HEK293T (cell line): ENCODE measurements at regions not wholly inside any gene's neighbourhood (a gene's known extent, or its start where the extent isn't known, plus 50 kb on each side); places are given as distances from the start of the nearest gene placed in this dataset.

Source experiments
- FOXK2 ChIP-seq: fragments of 450-650 bp; IDR thresholded peaks from 2 replicates; pipeline ENCODE4 v1.6.1; 2016; ENCODE audit warnings: mild to moderate bottlenecking
- TARDBP ChIP-seq: fragments of 450-650 bp; IDR thresholded peaks from 2 replicates; pipeline ENCODE4 v1.6.1; 2016

DNA sequence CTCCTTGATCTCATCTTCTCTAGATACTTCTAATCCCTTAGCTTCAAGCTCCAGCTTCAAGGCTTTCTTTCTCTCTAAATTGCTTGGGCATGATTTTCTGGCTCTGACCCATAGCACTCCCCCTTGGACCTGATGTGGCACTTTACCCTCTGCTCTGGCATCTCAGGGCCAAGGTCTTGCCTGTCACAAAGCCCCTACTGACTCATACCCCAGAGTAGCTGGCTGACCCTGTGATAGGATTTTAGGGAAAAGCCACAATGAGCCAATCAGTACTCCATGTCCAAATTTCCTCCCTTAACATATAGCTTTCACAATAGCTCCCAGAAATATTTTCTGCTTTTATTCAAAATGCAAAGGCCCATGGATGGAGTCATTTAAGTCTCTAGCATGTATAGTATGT, 488.7 kb upstream of the SPRED2 start:
- TF ChIP-seq FOXK2 (no peak), TARDBP (no peak)
